KMS-11 (cell line): ENCODE measurements at regions not wholly inside any gene's neighbourhood (a gene's known extent, or its start where the extent isn't known, plus 50 kb on each side); places are given as distances from the start of the nearest gene placed in this dataset.
"Not testable (repeated sequence)": the region's sequence is repeated elsewhere in the genome, so short reads cannot be mapped to it uniquely, and the experiment has no call there.

ENCODE experiments used
- H2AFZ ChIP-seq: fragments of 200-600 bp; sonication (generic); 2 replicates; pipeline ENCODE4 v1.6.1; 2016; ENCODE audit warnings: antibody characterized with exemption, mixed run types, low read depth
- H3K27ac ChIP-seq: fragments of 200-600 bp; sonication (generic); 2 replicates; pipeline ENCODE4 v1.6.1; 2016; ENCODE audit warnings: mild to moderate bottlenecking, mixed run types
- H3K27me3 ChIP-seq: fragments of 200-600 bp; sonication (generic); 2 replicates; pipeline ENCODE4 v1.6.1; 2017; ENCODE audit warnings: mild to moderate bottlenecking, low read depth, mixed run types, moderate library complexity; ENCODE audit not compliant: insufficient read depth
- H3K36me3 ChIP-seq: fragments of 200-600 bp; sonication (generic); 2 replicates; pipeline ENCODE4 v1.6.1; 2017; ENCODE audit warnings: mild to moderate bottlenecking, mixed run types; ENCODE audit not compliant: insufficient read depth
- H3K4me1 ChIP-seq: fragments of 200-600 bp; sonication (generic); 2 replicates; pipeline ENCODE4 v1.6.1; 2016; ENCODE audit warnings: mild to moderate bottlenecking, low read depth, mixed run types; ENCODE audit not compliant: poor library complexity, severe bottlenecking
- H3K4me2 ChIP-seq: fragments of 200-600 bp; sonication (generic); 2 replicates; pipeline ENCODE4 v1.7.0; 2016; ENCODE audit warnings: mild to moderate bottlenecking, mixed run types
- H3K4me3 ChIP-seq: fragments of 200-600 bp; sonication (generic); IDR thresholded peaks from 2 replicates; pipeline ENCODE4 v1.6.1; 2017; ENCODE audit warnings: low read depth, low read length, mixed read lengths; ENCODE audit not compliant: insufficient read depth
- H3K79me2 ChIP-seq: fragments of 200-600 bp; sonication (generic); 2 replicates; pipeline ENCODE4 v1.6.1; 2016; ENCODE audit warnings: low read depth, mixed run types; ENCODE audit not compliant: insufficient read depth
- H3K9ac ChIP-seq: fragments of 200-600 bp; sonication (generic); 2 replicates; pipeline ENCODE4 v1.6.1; 2016; ENCODE audit warnings: mild to moderate bottlenecking, mixed run types
- H4K20me1 ChIP-seq: fragments of 200-600 bp; sonication (generic); 2 replicates; pipeline ENCODE4 v1.6.1; 2016; ENCODE audit warnings: mild to moderate bottlenecking, mixed run types; ENCODE audit not compliant: insufficient read depth
- CTCF ChIP-seq: fragments of 200-600 bp; sonication (generic); conservative IDR thresholded peaks from 2 replicates; pipeline ENCODE4 v1.6.1; 2017; ENCODE audit warnings: low read depth, mild to moderate bottlenecking, antibody characterized with exemption, low read length, moderate library complexity, mixed read lengths

DNA sequence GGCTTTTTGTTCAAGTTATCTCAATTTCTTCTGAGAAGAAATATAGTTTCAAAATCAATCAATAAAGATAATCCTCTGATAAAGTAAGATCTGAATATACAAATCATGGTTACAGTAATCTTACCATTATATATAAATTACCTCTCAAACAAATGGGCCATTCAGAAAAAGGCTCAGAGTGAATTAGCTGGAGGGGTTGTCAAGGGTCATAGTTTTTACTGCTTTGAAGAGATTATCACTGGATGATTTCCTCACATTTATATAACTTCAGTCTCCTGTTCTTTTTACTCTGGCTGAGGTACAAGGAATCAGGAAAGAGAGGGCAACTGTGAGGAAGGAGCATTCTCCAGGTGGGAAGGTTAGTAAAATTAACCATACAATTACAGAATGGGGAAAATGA, 148.6 kb upstream of the ELL2 start:
- TF ChIP-seq CTCF: no peak
- no peak overlapping the region for H3K4me3 ChIP-seq
- H3K27me3 ChIP-seq: no peaks in the 10 kb centered on the region
- no peak overlapping the region for H3K9ac ChIP-seq
- H3K27ac ChIP-seq: no peak overlapping the region
- no peaks in the 10 kb centered on the region for H3K79me2 ChIP-seq
- no peaks in the 10 kb centered on the region for H3K4me1 ChIP-seq
- no peak overlapping the region for H2AFZ ChIP-seq
- H3K4me2 ChIP-seq: no peak overlapping the region
- H3K36me3 ChIP-seq: no peaks in the 10 kb centered on the region
- H4K20me1 ChIP-seq: no peaks in the 10 kb centered on the region

DNA sequence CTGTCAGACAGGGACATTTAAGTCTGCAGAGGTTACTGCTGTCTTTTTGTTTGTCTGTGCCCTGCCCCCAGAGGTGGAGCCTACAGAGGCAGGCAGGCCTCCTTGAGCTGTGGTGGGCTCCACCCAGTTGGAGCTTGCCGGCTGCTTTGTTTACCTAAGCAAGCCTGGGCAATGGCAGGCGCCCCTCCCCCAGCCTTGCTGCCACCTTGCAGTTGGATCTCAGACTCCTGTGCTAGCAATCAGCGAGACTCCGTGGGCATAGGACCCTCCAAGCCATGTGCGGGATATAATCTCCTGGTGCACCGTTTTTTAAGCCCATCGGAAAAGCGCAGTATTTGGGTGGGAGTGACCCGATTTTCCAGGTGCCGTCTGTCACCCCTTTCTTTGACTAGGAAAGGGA, 147.0 kb upstream of the ELL2 start:
- not testable (repeated sequence) for H3K36me3 ChIP-seq, H4K20me1 ChIP-seq, H3K27ac ChIP-seq, H3K9ac ChIP-seq, H3K4me2 ChIP-seq, H3K27me3 ChIP-seq, H3K4me1 ChIP-seq, H2AFZ ChIP-seq, H3K79me2 ChIP-seq, H3K4me3 ChIP-seq

GRCh38 chr5:96103829-96104228, 142.2 kb upstream of the ELL2 start:
- not testable (repeated sequence) for H4K20me1 ChIP-seq, H3K4me2 ChIP-seq, H3K27ac ChIP-seq, H3K27me3 ChIP-seq, H3K4me3 ChIP-seq, H3K36me3 ChIP-seq, H3K79me2 ChIP-seq, H3K9ac ChIP-seq, H3K4me1 ChIP-seq, H2AFZ ChIP-seq

GRCh38 chr5:96101358-96102089, 139.9 kb upstream of the ELL2 start:
- no peak overlapping the region for H2AFZ ChIP-seq
- no peaks in the 10 kb centered on the region for H3K4me1 ChIP-seq
- H3K27ac ChIP-seq: no peak overlapping the region
- no peak overlapping the region for H3K4me3 ChIP-seq
- TF ChIP-seq CTCF: no peak
- H3K4me2 ChIP-seq: no peak overlapping the region
- no peaks in the 10 kb centered on the region for H3K27me3 ChIP-seq
- H3K79me2 ChIP-seq: no peaks in the 10 kb centered on the region
- no peaks in the 10 kb centered on the region for H3K36me3 ChIP-seq
- H4K20me1 ChIP-seq: no peaks in the 10 kb centered on the region
- no peak overlapping the region for H3K9ac ChIP-seq

- H3K4me1 ChIP-seq, H4K20me1 ChIP-seq, H3K9ac ChIP-seq, H3K27me3 ChIP-seq, H2AFZ ChIP-seq, H3K79me2 ChIP-seq, H3K36me3 ChIP-seq, H3K4me2 ChIP-seq, H3K4me3 ChIP-seq, H3K27ac ChIP-seq: not testable (repeated sequence)
These were observed 135.8 kb upstream of the ELL2 start for GRCh38 chr5:96097488-96097887.

DNA sequence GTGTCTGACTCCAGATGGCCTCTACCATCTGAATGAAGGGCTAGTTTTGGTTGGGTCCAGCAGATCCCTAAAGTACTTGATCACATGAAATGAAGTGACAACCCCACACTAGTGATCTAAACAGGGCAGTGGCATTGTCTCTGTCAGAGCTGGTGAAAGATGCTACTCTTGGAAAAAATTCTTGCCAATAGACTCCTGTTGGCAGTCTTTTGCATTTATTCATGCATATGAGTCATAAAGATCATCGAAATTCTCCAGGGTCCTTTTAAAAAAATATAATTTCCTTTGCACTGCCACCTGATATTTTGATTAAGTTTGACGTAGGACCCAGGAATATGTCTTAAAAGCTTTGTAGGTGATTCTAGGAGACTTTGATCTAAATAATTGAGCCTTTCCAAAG, 135.1 kb upstream of the ELL2 start:
- H3K9ac ChIP-seq: no peak overlapping the region
- TF ChIP-seq CTCF: no peak
- no peaks in the 10 kb centered on the region for H3K27me3 ChIP-seq
- H3K4me3 ChIP-seq: no peak overlapping the region
- no peak overlapping the region for H2AFZ ChIP-seq
- H3K27ac ChIP-seq: no peak overlapping the region
- no peaks in the 10 kb centered on the region for H3K79me2 ChIP-seq
- H3K4me2 ChIP-seq: no peak overlapping the region
- no peaks in the 10 kb centered on the region for H3K4me1 ChIP-seq
- H4K20me1 ChIP-seq: no peaks in the 10 kb centered on the region
- no peaks in the 10 kb centered on the region for H3K36me3 ChIP-seq
